LHCN-M2 (cell line): ENCODE measurements at regions not wholly inside any gene's neighbourhood (a gene's known extent, or its start where the extent isn't known, plus 50 kb on each side); places are given as distances from the start of the nearest gene placed in this dataset.
"Not testable (repeated sequence)": the region's sequence is repeated elsewhere in the genome, so short reads cannot be mapped to it uniquely, and the experiment has no call there.

Source experiments
- DNase-seq: peaks from one replicate; pipeline ENCODE4 v3.0.0-alpha.2; 2012; ENCODE audit warnings: low read depth

- no peak for DNase-seq
Measured at GRCh38 chr4:152195888-152196287, 340.0 kb downstream of the FBXW7 start.

GRCh38 chr4:152193059-152193458 lies 342.8 kb downstream of the FBXW7 start:
- DNase-seq, result no peak

GRCh38 chr4:152190907-152191306 lies 345.0 kb downstream of the FBXW7 start:
- DNase-seq, result no peak

GRCh38 chr4:152189451-152190179 lies 346.3 kb downstream of the FBXW7 start:
- DNase-seq, result no peak

- no peak for DNase-seq
Measured at GRCh38 chr4:152188801-152189200, 347.1 kb downstream of the FBXW7 start.

- peak; percentile 8 for DNase-seq
Measured at GRCh38 chr4:152187693-152188092, 348.2 kb downstream of the FBXW7 start.

- DNase-seq, result peak; percentile 39
Measured at GRCh38 chr4:152185786-152186550, 349.9 kb downstream of the FBXW7 start.

GRCh38 chr4:152181150-152181549 lies 354.7 kb downstream of the FBXW7 start:
- no peak for DNase-seq

GRCh38 chr4:152180369-152180768 lies 355.5 kb downstream of the FBXW7 start:
- no peak for DNase-seq

GRCh38 chr4:152177538-152177937 lies 358.4 kb downstream of the FBXW7 start:
- DNase-seq, result not testable (repeated sequence)

- no peak for DNase-seq
Measured at GRCh38 chr4:152176627-152177214, 359.2 kb downstream of the FBXW7 start.

GRCh38 chr4:152175586-152175985 lies 360.3 kb downstream of the FBXW7 start:
- DNase-seq, result no peak

GRCh38 chr4:152172146-152172545 lies 363.7 kb downstream of the FBXW7 start:
- DNase-seq, result no peak

- DNase-seq, result no peak
Measured at GRCh38 chr4:152171556-152171955, 364.3 kb downstream of the FBXW7 start.

GRCh38 chr4:152169683-152170082 lies 366.2 kb downstream of the FBXW7 start:
- DNase-seq, result no peak

GRCh38 chr4:152168987-152169616 lies 366.8 kb downstream of the FBXW7 start:
- no peak for DNase-seq

GRCh38 chr4:152166567-152166966 lies 369.3 kb downstream of the FBXW7 start:
- peak; percentile 3 for DNase-seq

- DNase-seq, result no peak
Measured at GRCh38 chr4:152165846-152166245, 370.0 kb downstream of the FBXW7 start.

- peak; percentile 3 for DNase-seq
Measured at GRCh38 chr4:152165146-152165545, 370.7 kb downstream of the FBXW7 start.

- no peak for DNase-seq
Measured at GRCh38 chr4:152164561-152164960, 371.3 kb downstream of the FBXW7 start.

- peak; percentile 2 for DNase-seq
Measured at GRCh38 chr4:152162331-152162697, 373.6 kb downstream of the FBXW7 start.

GRCh38 chr4:152161676-152162330 lies 374.1 kb downstream of the FBXW7 start:
- peak; percentile 19 for DNase-seq
